Memory B cell (primary cell): ENCODE measurements at regions not wholly inside any gene's neighbourhood (a gene's known extent, or its start where the extent isn't known, plus 50 kb on each side); places are given as distances from the start of the nearest gene placed in this dataset.
"Not testable (repeated sequence)": the region's sequence is repeated elsewhere in the genome, so short reads cannot be mapped to it uniquely, and the experiment has no call there.

Experiments used
- ATAC-seq: fragments of 150-1000 bp; cut with Tn5 transposase; 2 replicates; pipeline ENCODE4 v1.10.0; 2021; ENCODE audit warnings: low read depth, mild to moderate bottlenecking, moderate library complexity
- DNase-seq, 2 donors: peaks; one replicate each; pipeline ENCODE4 v3.0.0; 2022; ENCODE audit warnings: low spot score in 2 of 2
- H3K27ac Mint-ChIP-seq: one replicate; pipeline ENCODE4 v1.8.0; 2022; ENCODE audit warnings: mild to moderate bottlenecking, moderate library complexity, mixed read lengths
- H3K27me3 Mint-ChIP-seq: one replicate; pipeline ENCODE4 v1.8.0; 2022; ENCODE audit warnings: mixed read lengths
- H3K36me3 Mint-ChIP-seq: one replicate; pipeline ENCODE4 v1.8.0; 2022; ENCODE audit warnings: mild to moderate bottlenecking, mixed read lengths
- H3K4me1 Mint-ChIP-seq: one replicate; pipeline ENCODE4 v1.8.0; 2022; ENCODE audit warnings: mixed read lengths
- H3K4me3 Mint-ChIP-seq: one replicate; pipeline ENCODE4 v1.8.0; 2022; ENCODE audit warnings: mild to moderate bottlenecking, moderate library complexity, mixed read lengths
- H3K9me3 Mint-ChIP-seq: one replicate; pipeline ENCODE4 v1.8.0; 2022; ENCODE audit warnings: mixed read lengths

GRCh38 chr7:149690688-149691446 is 82.5 kb downstream of the ZNF467 start:
- no peaks in the 10 kb centered on the region for H3K4me1 Mint-ChIP-seq
- DNase-seq (no peak), ATAC-seq (no peak)
- peaks cover 28% of the 10 kb centered on the region for H3K27me3 Mint-ChIP-seq
- peaks cover 3% of the 10 kb centered on the region for H3K9me3 Mint-ChIP-seq
- H3K4me3 Mint-ChIP-seq = no peak overlapping the region
- no peaks in the 10 kb centered on the region for H3K36me3 Mint-ChIP-seq
- H3K27ac Mint-ChIP-seq = no peak overlapping the region

GRCh38 chr7:149689291-149689721 is 84.1 kb downstream of the ZNF467 start:
- peaks cover 3% of the 10 kb centered on the region for H3K9me3 Mint-ChIP-seq
- no peaks in the 10 kb centered on the region for H3K4me1 Mint-ChIP-seq
- H3K4me3 Mint-ChIP-seq = no peak overlapping the region
- H3K36me3 Mint-ChIP-seq = no peaks in the 10 kb centered on the region
- ATAC-seq (no peak), DNase-seq (no peak)
- no peak overlapping the region for H3K27ac Mint-ChIP-seq
- peaks cover 28% of the 10 kb centered on the region for H3K27me3 Mint-ChIP-seq

- ATAC-seq (no peak), DNase-seq (no peak)
- Mint-ChIP-seq H3K4me1 (no peaks in the 10 kb centered on the region), H3K27ac (no peak overlapping the region), H3K4me3 (no peak overlapping the region), H3K27me3 (peaks cover 28% of the 10 kb centered on the region), H3K36me3 (no peaks in the 10 kb centered on the region), H3K9me3 (peaks cover 3% of the 10 kb centered on the region)
Measured at GRCh38 chr7:149688836-149689235, 84.6 kb downstream of the ZNF467 start.

GRCh38 chr7:149687820-149688219 is 85.6 kb downstream of the ZNF467 start:
- H3K36me3 Mint-ChIP-seq, ATAC-seq, H3K27ac Mint-ChIP-seq, H3K9me3 Mint-ChIP-seq, H3K4me1 Mint-ChIP-seq, DNase-seq, H3K4me3 Mint-ChIP-seq: not testable (repeated sequence)
- peaks cover 25% of the 10 kb centered on the region for H3K27me3 Mint-ChIP-seq

GRCh38 chr7:149686449-149686848 is 86.9 kb downstream of the ZNF467 start:
- Mint-ChIP-seq H3K36me3 (no peaks in the 10 kb centered on the region), H3K27ac (no peak overlapping the region), H3K4me1 (no peaks in the 10 kb centered on the region), H3K27me3 (peaks cover 23% of the 10 kb centered on the region), H3K9me3 (peaks cover 3% of the 10 kb centered on the region), H3K4me3 (no peak overlapping the region)
- DNase-seq (no peak), ATAC-seq (no peak)

GRCh38 chr7:149686011-149686410 is 87.4 kb downstream of the ZNF467 start:
- no peak for DNase-seq
- H3K36me3 Mint-ChIP-seq = no peaks in the 10 kb centered on the region
- H3K4me3 Mint-ChIP-seq = no peak overlapping the region
- ATAC-seq = no peak
- H3K27ac Mint-ChIP-seq = no peak overlapping the region
- no peaks in the 10 kb centered on the region for H3K4me1 Mint-ChIP-seq
- H3K9me3 Mint-ChIP-seq = peaks cover 3% of the 10 kb centered on the region
- H3K27me3 Mint-ChIP-seq = peaks cover 22% of the 10 kb centered on the region

- DNase-seq (no peak), ATAC-seq (no peak)
- no peak overlapping the region for H3K4me3 Mint-ChIP-seq
- H3K4me1 Mint-ChIP-seq = no peaks in the 10 kb centered on the region
- no peak overlapping the region for H3K27ac Mint-ChIP-seq
- no peaks in the 10 kb centered on the region for H3K36me3 Mint-ChIP-seq
- peaks cover 21% of the 10 kb centered on the region for H3K27me3 Mint-ChIP-seq
- H3K9me3 Mint-ChIP-seq = peaks cover 7% of the 10 kb centered on the region
Measured at GRCh38 chr7:149685455-149685854, 87.9 kb downstream of the ZNF467 start.

GRCh38 chr7:149683898-149684297 is 89.5 kb downstream of the ZNF467 start:
- Mint-ChIP-seq H3K27ac (no peak overlapping the region), H3K4me1 (no peaks in the 10 kb centered on the region), H3K27me3 (peaks cover 13% of the 10 kb centered on the region), H3K4me3 (no peak overlapping the region), H3K36me3 (no peaks in the 10 kb centered on the region), H3K9me3 (peaks cover 8% of the 10 kb centered on the region)
- DNase-seq (no peak), ATAC-seq (no peak)

GRCh38 chr7:149683181-149683580 is 90.2 kb downstream of the ZNF467 start:
- Mint-ChIP-seq H3K9me3 (peaks cover 8% of the 10 kb centered on the region), H3K27me3 (peaks cover 14% of the 10 kb centered on the region), H3K36me3 (no peaks in the 10 kb centered on the region), H3K27ac (no peak overlapping the region), H3K4me3 (no peak overlapping the region), H3K4me1 (no peaks in the 10 kb centered on the region)
- ATAC-seq = no peak
- no peak for DNase-seq

- no peaks in the 10 kb centered on the region for H3K4me1 Mint-ChIP-seq
- H3K4me3 Mint-ChIP-seq = no peak overlapping the region
- H3K9me3 Mint-ChIP-seq = peaks cover 8% of the 10 kb centered on the region
- no peaks in the 10 kb centered on the region for H3K36me3 Mint-ChIP-seq
- ATAC-seq (no peak), DNase-seq (no peak)
- peaks cover 13% of the 10 kb centered on the region for H3K27me3 Mint-ChIP-seq
- H3K27ac Mint-ChIP-seq = no peak overlapping the region
Measured at GRCh38 chr7:149682038-149682437, 91.3 kb downstream of the ZNF467 start.

GRCh38 chr7:149681274-149681673 is 92.1 kb downstream of the ZNF467 start:
- no peak overlapping the region for H3K27ac Mint-ChIP-seq
- no peaks in the 10 kb centered on the region for H3K4me1 Mint-ChIP-seq
- ATAC-seq (no peak), DNase-seq (no peak)
- H3K36me3 Mint-ChIP-seq = no peaks in the 10 kb centered on the region
- peaks cover 11% of the 10 kb centered on the region for H3K27me3 Mint-ChIP-seq
- H3K9me3 Mint-ChIP-seq = peaks cover 8% of the 10 kb centered on the region
- H3K4me3 Mint-ChIP-seq = no peak overlapping the region

- peaks cover 8% of the 10 kb centered on the region for H3K9me3 Mint-ChIP-seq
- H3K36me3 Mint-ChIP-seq = no peaks in the 10 kb centered on the region
- DNase-seq (no peak), ATAC-seq (no peak)
- H3K4me1 Mint-ChIP-seq = no peaks in the 10 kb centered on the region
- H3K4me3 Mint-ChIP-seq = no peak overlapping the region
- peaks cover 11% of the 10 kb centered on the region for H3K27me3 Mint-ChIP-seq
- H3K27ac Mint-ChIP-seq = no peak overlapping the region
Measured at GRCh38 chr7:149680331-149681025, 92.9 kb downstream of the ZNF467 start.

- not testable (repeated sequence) for H3K4me3 Mint-ChIP-seq, ATAC-seq, DNase-seq, H3K27ac Mint-ChIP-seq, H3K36me3 Mint-ChIP-seq, H3K9me3 Mint-ChIP-seq, H3K4me1 Mint-ChIP-seq
- H3K27me3 Mint-ChIP-seq = peaks cover 15% of the 10 kb centered on the region
Measured at GRCh38 chr7:149674728-149675385, 98.5 kb downstream of the ZNF467 start.

GRCh38 chr7:149673006-149673405 is 100.4 kb downstream of the ZNF467 start:
- DNase-seq = no peak
- Mint-ChIP-seq H3K36me3 (no peaks in the 10 kb centered on the region), H3K9me3 (no peaks in the 10 kb centered on the region), H3K4me3 (no peak overlapping the region), H3K4me1 (no peaks in the 10 kb centered on the region), H3K27me3 (peaks cover 13% of the 10 kb centered on the region), H3K27ac (no peak overlapping the region)
- no peak for ATAC-seq
